K562 (cell line): ENCODE measurements at regions not wholly inside any gene's neighbourhood (a gene's known extent, or its start where the extent isn't known, plus 50 kb on each side); places are given as distances from the start of the nearest gene placed in this dataset.

Experiments used
- CHCHD3 ChIP-seq: fragments of 250-450 bp; sonication (Bioruptor Pico); IDR thresholded peaks from 2 replicates; pipeline ENCODE4 v2.1.2; 2022; ENCODE audit warnings: mild to moderate bottlenecking
- CTCF ChIP-seq, 3 experiments: IDR thresholded peaks in 2 of 3; conservative IDR thresholded peaks in 1 of 3; 2 replicates each; pipeline ENCODE4 v1.5.1; 2011 to 2012; ENCODE audit warnings: low read length in 3 of 3, mild to moderate bottlenecking in 3 of 3, control low read depth in 2 of 3, improper control_type of control experiment in 1 of 3, inconsistent platforms in 1 of 3, low read depth in 1 of 3, mixed read lengths in 1 of 3, moderate library complexity in 1 of 3; ENCODE audit not compliant: insufficient read depth in 2 of 3
- EZH2 ChIP-seq: IDR thresholded peaks from 2 replicates; pipeline ENCODE4 v1.6.1; 2012; ENCODE audit warnings: low read depth, mild to moderate bottlenecking, inconsistent platforms, low read length, borderline replicate concordance
- FOXA3 ChIP-seq, 2 experiments: fragments of 450-650 bp in 1 of 2; sonication (generic) in 1 of 2; formaldehyde crosslinking; IDR thresholded peaks in 1 of 2; conservative IDR thresholded peaks in 1 of 2; 2 replicates each; pipeline versions ENCODE4 v1.4.0 to v1.8.0; 2020 to 2022; ENCODE audit warnings: mild to moderate bottlenecking in 2 of 2, missing genetic modification reagents in 1 of 2
- MLX ChIP-seq, 2 experiments: fragments of 450-650 bp in 1 of 2; sonication (generic) in 1 of 2; formaldehyde crosslinking; conservative IDR thresholded peaks; 2 replicates each; pipeline versions ENCODE4 v1.4.0 to v1.8.1; 2020 to 2022; ENCODE audit warnings: mild to moderate bottlenecking in 1 of 2, missing genetic modification reagents in 1 of 2
- TAF1 ChIP-seq: IDR thresholded peaks from 2 replicates; pipeline ENCODE4 v1.6.1; 2011; ENCODE audit warnings: mild to moderate bottlenecking, low read length, moderate library complexity; ENCODE audit not compliant: insufficient read depth, control insufficient read depth, severe bottlenecking; ENCODE audit errors: extremely low read depth
- TBP ChIP-seq: optimal IDR thresholded peaks from 2 replicates; pipeline ENCODE3; 2011; ENCODE audit warnings: low read depth, low read length, improper control_type of control experiment
- ZBTB11 ChIP-seq, 3 experiments: fragments of 200-800 bp in 1 of 3; fragments of 250-450 bp in 1 of 3; fragments of 450-650 bp in 1 of 3; sonication (Bioruptor Pico) in 1 of 3; sonication (Bioruptor generic) in 1 of 3; formaldehyde crosslinking in 1 of 3; IDR thresholded peaks; 2 replicates each; pipeline versions ENCODE4 v1.6.1 to v1.8.0; 2016 to 2022; ENCODE audit warnings: mild to moderate bottlenecking in 2 of 3, missing genetic modification characterization in 2 of 3, missing compliant biosample characterization in 1 of 3, moderate library complexity in 1 of 3
- ZFP36 ChIP-seq: fragments of 150-350 bp; IDR thresholded peaks from 2 replicates; pipeline ENCODE4 v1.6.1; 2018; ENCODE audit warnings: low read length, low read depth; ENCODE audit not compliant: partially characterized antibody
- TF ChIP-seq, protein P1 (sequence below): sonication (generic); formaldehyde crosslinking; IDR thresholded peaks from 2 replicates; pipeline ENCODE4 v1.8.0; 2023; ENCODE audit warnings: mild to moderate bottlenecking, missing genetic modification reagents

GRCh38 chr1:81540216-81540615 lies 260.5 kb upstream of the ADGRL2 start:
- TF ChIP-seq CHCHD3 (CRISPR knock-in tag) (no peak), MLX (CRISPR knock-in tag; conservative IDR thresholded peaks at IDR 0.05) (no peak), ZFP36 (no peak), EZH2 (no peak), ZBTB11 (CRISPR knock-in tag; IDR thresholded peaks at IDR 0.05) (no peak), CTCF (IDR thresholded peaks at IDR 0.05 in 2 of 3, conservative IDR thresholded peaks at IDR 0.05 in 1 of 3; ENCODE audit: insufficient read depth in 2 of 3, low read depth in 1 of 3, low read length in 3 of 3) (no peak), FOXA3 (CRISPR knock-in tag; conservative IDR thresholded peaks at IDR 0.05 in 1 of 2, IDR thresholded peaks at IDR 0.05 in 1 of 2) (no peak), TAF1 (no peak), TBP (no peak)
- TF ChIP-seq, protein P1, sequence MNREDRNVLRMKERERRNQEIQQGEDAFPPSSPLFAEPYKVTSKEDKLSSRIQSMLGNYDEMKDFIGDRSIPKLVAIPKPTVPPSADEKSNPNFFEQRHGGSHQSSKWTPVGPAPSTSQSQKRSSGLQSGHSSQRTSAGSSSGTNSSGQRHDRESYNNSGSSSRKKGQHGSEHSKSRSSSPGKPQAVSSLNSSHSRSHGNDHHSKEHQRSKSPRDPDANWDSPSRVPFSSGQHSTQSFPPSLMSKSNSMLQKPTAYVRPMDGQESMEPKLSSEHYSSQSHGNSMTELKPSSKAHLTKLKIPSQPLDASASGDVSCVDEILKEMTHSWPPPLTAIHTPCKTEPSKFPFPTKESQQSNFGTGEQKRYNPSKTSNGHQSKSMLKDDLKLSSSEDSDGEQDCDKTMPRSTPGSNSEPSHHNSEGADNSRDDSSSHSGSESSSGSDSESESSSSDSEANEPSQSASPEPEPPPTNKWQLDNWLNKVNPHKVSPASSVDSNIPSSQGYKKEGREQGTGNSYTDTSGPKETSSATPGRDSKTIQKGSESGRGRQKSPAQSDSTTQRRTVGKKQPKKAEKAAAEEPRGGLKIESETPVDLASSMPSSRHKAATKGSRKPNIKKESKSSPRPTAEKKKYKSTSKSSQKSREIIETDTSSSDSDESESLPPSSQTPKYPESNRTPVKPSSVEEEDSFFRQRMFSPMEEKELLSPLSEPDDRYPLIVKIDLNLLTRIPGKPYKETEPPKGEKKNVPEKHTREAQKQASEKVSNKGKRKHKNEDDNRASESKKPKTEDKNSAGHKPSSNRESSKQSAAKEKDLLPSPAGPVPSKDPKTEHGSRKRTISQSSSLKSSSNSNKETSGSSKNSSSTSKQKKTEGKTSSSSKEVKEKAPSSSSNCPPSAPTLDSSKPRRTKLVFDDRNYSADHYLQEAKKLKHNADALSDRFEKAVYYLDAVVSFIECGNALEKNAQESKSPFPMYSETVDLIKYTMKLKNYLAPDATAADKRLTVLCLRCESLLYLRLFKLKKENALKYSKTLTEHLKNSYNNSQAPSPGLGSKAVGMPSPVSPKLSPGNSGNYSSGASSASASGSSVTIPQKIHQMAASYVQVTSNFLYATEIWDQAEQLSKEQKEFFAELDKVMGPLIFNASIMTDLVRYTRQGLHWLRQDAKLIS: no peak
